Inflammatory macrophage treated with lipopolysaccharide for 1 hour (primary cell): ENCODE measurements at regions not wholly inside any gene's neighbourhood (a gene's known extent, or its start where the extent isn't known, plus 50 kb on each side); places are given as distances from the start of the nearest gene placed in this dataset.
"Not testable (repeated sequence)": the region's sequence is repeated elsewhere in the genome, so short reads cannot be mapped to it uniquely, and the experiment has no call there.

Experiments
- DNase-seq, 2 donors: peaks; one replicate each; pipeline ENCODE4 v3.0.0-alpha.2; 2020 to 2022

DNA sequence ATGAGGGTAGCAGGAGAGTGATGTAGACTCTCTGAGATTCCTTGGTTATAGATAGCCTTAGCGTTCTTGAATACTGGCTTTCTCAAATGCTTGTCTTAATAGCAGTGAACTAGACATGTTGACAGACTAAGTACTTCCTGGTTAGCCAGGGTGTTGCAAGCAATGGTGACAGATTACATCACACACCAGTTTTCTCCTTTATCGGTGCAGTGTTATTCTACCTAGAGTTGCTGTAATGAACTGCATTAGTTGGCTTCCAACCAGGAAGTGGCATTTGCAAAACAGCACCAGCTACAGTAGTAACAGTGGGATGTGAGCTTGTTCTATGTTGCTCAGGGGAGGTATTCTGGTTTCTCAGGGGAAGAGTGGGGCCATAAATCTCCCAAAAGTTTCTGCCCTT is 582.2 kb upstream of the DDX18 start:
- no peak for DNase-seq

DNA sequence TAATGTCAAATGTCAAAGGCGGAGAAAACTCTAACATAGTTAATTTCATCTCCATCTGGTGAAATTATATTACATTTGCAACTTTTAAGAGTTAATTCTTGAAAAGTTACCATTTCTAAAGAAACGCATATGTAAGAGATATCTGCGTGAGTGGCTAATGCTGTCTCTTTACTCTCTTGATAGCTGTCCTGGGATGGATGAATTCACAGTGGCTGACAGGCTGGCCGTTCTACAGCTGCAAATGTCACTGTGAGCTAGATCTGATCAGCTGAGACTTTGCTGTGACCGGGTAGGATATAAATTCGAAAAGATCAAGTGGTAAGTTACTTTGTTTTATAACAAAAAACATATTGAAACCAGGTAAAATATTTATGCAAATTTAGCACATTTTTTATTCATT is 557.1 kb upstream of the DDX18 start:
- DNase-seq = no peak

DNA sequence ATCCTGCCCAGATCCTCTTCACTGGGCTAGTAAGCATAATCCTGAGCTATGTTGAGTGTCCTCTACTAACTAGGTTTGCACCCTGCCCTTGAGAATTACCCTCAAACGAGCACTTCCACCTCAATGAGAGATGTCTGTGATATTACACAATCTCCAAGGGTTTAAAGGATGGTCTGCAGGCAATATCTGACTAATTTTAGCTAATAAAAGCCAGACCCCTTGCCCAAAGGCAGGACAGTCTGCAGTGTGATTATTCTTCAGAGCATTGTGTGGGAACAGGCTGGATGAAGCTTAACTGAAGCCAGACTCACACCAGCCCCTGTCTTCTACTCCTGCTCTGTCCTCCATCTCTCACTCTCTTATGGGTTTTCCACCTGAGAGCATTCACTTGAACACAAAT is 544.9 kb upstream of the DDX18 start:
- no peak for DNase-seq

DNA sequence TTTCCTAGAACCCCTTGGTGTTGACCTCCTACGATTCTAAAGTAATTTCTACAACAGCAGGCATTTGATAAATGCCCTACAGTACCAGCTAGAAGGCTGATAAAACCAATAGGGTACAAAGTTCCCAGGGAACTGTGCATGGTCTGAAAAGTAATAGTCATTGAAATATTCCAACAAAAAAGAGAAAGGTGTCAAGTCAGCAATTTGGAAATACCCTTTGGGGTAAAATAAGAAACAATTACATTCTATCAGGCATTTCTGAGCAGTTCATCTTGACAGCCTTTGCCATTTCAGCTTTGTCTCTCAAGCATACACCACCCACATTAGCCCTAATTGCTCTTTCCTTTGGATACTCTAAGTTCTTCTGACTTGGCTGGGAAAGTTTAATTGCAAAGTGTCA is 542.9 kb upstream of the DDX18 start:
- DNase-seq = no peak

DNA sequence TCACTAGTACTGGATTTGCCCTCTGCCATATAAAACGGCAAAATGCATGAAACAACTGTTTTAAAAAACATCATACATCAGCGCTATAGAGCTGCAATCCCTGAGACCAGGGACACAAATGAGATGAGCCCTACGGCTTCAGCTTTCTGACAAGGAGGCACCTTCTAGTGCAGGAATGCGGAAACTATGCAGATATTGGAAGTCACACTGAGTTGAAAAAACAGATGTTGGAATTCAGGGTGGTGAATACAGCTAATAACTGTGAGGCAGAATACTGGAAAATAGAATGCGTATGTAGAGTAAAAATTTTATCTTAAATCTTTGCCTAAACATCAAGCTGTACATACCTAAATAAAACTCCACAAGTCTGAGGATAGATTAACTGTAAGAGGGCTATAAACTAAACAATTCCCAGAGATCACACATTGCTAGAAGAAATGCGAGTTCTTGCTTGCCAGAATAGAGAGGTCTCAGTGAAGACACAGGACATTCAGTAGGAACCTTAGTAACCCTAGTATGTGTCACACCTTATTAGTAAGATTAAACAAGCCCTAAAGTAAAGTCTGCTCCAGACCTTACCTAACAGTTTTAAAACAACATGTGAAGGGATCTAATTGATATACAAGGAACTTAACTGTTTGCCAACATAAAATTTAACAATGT is 541.4 kb upstream of the DDX18 start:
- no peak for DNase-seq

DNA sequence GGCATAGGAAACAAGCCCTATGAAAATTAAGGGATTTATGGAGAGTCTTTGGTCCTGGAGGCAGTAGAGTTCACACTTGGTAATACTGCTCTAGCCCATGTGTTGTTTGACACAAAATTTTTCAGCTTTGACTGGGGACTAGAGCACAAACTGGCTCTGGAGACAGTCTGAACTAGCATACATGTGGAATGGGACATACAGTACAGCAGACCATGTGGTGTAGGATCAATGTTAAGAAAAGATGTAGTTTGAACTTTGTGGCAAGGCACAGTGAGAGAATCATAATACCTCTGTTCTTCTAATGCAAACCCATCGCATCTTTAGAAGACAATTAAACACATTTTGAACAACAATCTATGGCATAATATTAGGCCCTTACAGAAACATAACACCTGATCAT is 521.5 kb upstream of the DDX18 start:
- DNase-seq = no peak

DNA sequence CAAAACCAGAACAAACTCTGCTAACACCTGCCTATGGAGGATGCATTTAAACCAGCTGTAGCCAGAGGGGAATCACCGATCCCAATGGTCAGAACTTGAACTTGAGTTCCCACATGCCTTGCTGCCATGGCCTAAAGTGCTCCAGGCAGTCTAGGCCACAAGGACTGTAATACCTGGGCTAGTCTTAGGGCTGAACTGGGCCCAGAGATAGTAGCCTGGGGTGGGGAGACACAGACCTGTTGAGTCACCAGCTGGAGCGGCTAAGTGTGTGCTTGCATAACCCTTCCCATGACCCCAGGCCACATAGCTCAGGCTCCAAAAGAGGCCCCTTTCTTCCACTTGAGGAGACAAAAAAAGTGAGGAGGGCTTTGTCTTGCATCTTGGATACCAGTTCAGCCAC is 515.0 kb upstream of the DDX18 start:
- no peak for DNase-seq

DNA sequence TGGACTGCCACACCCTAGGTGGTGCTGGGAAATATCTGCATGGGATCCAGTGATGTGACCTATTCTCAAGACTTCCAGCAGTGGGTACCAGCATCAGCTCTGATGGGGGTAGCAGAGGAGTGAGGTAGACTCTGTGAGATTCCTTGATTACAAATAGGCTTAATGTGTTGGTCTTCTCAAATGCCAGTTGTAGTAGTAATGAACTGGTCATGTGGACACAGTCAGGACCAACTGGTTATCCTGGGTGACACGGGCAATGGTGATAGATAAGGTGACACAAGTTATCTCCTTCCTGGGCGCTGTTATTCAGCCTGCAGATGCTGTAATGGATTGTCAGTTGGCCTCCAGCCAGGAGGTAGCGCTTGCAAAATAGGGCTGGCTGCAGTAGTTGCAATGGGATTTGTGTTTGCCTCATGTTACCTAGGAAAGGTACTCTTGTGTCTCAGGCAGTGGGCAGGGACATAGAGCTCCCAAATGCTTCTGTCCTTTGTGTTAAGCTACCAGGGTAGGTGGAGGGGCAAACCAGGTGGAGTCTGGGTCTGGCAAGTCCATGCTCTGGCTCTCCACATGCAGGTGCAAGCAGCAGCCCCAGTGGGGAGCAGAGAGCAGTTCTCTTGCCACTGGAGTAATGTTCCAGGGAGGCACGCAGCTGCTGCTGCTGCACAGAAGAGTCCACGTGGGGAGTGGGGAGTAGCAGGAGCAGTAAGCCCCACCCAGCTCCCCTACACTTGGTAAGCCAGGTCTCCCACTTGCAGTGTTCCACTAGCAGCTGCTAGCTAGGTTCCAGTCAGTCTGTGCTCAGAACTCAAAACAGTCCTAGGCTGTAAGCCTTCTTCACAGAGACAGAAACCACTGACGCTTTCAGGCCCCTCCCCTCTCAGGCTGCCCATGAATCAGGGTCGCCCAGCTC is 505.4 kb upstream of the DDX18 start:
- no peak for DNase-seq

DNA sequence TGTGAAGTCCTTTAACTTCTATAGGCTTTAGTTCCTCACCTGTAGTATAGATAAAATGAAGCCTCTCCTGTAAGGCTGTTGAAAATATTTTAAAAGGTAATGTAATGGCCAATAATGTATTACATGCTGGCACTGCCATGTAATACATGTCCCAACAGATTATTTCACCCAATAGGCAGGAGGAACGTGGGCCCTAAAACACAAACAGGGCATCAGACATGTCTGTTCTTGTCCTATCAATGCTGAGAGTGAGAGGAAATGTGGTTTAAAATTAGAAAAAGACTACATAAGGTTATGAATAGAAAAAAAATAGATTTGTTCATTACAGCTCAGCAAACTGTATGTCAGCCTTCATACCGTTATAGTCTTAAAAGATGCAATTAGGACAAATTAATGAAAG is 492.7 kb upstream of the DDX18 start:
- DNase-seq = no peak

DNA sequence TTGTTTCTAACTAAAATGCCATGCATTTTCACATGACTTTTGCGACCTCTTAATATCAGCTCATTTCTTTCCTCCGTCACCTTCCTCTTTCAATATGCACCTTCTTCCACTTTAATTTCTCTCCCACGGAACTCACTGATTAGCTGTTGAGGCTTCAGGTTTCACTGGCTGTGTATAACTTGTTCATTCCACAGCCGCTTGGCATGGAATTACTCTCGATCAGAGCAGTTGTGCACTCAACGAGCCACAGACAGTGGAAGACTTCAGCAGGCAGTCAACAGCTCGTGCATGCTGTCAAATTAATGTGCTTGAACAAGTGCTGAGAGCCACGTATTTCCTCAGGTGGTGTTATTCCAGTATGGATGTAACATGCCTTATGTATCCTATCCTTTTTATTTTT is 491.2 kb upstream of the DDX18 start:
- no peak for DNase-seq

DNA sequence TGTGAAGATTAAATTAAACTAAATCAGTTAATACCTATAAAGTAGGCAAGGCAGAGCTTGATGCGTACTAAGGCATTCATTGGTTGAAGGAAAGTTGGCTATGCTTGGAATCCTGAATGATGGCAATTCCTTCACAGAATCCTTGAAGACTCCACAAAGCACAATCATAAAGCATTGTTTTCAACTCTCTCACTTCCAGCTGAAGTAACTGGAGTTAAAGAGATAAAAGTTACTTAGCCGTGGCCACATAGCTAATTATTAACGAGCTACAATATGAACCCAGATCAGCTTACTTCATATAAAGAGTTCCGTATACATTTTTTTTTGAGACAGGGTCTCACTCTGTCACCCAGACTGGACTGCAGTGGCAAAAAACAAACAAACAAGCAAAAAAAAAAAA is 483.9 kb upstream of the DDX18 start:
- no peak for DNase-seq

DNA sequence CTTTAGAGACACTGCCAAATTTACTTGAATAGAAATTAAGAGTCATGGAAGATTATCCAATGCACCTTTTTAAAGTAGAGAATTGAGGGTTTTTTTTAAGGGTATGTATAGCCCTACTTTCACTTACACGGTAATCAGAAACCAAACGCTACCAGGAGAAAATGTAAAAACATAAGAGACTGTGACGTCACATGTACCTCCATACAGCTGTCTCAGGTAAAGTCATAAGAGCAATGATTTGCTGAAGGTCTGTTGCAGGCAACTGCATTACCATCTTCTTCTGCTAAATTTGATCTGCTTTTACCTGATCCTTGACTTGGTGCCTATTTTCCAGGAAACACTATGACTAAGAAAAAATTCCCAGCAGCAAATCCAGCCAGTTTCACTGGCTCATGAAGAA is 478.5 kb upstream of the DDX18 start:
- DNase-seq = no peak

DNA sequence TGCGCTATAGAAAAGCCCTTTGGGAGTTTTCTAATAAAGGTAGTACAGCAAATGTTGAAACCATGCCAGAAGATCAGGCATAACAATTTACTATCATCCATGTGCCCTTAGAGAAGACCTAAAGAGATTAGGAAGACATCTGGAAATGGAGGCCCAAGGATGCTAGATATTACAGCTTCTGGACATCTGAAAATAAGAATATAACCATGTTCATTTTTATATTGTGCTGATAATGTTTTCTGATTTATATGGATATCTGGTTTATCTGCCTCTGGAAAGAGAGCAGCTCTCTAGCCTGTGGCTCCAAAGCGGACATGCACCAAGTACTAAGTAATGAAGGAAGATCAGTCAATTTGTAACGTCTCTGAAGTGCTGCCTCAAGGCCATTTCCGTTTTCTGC is 478.0 kb upstream of the DDX18 start:
- DNase-seq = no peak

DNA sequence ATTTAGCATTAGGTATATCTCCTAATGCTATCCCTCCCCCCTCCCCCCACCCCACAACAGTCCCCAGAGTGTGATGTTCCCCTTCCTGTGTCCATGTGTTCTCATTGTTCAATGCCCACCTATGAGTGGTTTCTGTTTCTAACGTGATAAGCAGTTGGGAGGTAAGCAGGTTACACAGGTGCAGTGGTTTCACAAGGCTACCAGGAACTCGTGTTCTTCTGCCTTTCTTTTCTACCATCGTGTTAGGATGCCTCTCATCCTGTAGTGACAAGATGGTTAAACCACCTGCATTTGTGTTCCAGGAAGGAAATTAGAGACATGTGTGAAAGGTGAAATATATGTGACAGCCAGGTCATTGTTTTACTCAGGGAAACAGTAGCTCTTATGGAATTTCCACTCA is 476.5 kb upstream of the DDX18 start:
- not testable (repeated sequence) for DNase-seq

DNA sequence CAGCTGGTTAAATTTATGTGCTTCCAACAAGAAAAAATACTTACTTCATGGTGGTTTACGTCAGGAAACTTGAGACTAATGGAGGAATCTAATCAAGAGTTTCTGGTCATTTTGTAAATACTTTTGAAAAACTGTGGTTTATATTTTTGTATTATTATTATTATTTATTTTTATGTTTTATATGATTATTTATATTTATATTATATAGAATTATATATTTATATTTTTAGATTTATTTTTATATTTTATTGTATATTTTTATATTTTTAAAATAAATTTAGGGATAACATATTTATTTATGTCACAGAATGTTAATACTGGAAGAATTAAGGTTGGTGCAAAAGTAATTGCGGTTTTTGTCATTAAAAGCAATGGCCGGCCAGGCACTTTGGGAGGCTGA is 474.5 kb upstream of the DDX18 start:
- no peak for DNase-seq

DNA sequence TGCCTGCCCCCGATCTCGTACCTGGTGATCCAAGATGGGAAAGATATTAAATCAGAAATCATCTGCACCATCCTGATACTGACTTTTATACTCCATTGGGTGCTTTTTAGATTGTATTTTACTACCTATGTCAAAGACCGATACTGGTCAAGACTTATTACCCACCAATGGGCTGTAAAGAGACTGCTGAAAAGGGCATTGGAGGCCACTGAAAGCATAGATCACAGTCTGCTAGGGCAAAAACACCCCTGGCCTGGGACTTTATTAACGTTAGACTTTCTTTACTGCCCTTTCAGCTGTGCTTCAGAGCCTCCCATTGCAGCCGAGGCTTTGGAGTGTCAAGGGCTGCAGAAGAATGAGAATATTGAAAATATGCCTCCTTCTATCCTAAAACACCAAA is 472.8 kb upstream of the DDX18 start:
- DNase-seq = no peak

DNA sequence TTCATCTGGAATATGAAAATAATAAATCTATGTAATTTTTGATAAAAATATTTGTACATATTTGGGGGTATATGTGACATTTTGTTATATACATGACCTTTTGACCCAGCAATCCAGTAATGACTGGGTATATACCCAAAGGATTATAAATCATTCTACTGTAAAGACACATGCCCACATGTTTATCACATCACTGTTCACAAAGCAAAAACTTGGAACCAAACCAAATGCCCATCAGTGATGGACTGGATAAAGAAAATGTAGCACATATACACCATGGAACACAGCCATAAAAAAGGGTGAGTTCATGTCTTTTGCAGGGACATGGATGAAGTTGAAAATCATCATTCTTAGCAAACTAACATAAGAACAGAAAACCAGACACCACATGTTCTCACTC is 472.1 kb upstream of the DDX18 start:
- no peak for DNase-seq

DNA sequence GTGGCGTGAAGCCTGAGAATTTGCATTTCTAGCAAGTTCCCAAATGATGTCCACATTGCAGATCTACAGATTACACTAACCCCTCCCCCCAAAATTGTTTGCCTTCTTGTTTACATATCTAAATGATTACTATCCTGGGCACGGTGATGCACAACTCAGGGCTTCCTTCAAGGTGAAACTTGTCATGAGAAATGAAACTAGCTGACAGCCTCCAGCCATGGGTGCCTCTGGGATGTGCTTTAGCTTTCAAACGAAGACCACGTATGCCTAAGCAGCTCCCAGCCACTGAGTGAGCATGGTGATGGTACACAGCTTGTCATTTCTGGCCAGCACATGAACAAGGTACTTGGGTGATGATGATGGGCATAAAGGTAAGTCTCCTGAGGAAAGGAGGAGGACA is 464.8 kb upstream of the DDX18 start:
- no peak for DNase-seq

DNA sequence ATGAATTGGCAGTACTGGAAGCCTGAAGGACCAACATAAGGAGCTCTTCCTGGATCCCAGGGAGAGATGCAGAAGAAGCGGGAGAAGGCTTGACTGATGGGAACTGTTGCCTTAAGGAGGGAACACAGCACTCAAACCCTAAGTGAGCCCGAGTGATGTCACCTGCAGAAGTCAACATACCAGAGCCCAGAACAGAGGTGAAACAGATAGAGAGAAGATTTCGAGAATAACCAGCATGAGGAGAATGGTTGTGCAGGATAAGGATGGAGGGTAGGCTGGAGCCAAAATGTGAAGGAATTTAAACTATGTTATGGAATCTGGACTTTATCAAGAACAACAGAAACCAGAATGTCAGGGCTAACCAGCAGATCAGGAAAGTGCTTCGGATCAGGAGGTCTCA is 463.1 kb upstream of the DDX18 start:
- DNase-seq = no peak

DNA sequence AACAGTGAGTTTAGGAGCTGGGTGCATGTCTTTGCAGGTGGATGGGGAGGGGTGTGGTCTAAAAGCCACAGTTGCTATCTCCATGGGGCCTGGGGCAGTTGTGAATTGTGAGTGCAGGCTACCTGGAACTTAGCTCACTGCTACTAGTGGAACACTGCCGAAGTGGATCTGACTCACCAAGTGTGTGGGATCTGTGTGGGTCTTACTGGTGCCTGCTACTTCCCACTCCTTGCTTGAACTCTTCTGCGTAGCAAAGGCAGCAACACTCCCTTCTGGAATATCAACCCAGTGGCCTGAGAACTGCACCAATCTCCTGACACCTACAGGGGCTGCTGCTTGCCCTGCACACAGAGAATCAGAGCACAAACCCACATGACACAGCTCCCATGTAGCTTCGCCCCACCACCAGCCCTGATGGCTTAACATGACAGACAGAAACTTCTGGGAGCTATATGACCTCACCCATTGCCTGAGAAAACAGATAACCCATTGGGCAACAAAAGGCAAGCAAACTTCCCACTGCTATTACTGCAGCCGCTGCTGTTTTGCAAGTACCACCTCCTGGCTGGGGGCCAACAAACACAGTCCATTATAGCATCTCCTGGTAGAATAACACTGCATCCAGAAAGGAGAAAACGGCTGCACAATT is 455.1 kb upstream of the DDX18 start:
- no peak for DNase-seq

DNA sequence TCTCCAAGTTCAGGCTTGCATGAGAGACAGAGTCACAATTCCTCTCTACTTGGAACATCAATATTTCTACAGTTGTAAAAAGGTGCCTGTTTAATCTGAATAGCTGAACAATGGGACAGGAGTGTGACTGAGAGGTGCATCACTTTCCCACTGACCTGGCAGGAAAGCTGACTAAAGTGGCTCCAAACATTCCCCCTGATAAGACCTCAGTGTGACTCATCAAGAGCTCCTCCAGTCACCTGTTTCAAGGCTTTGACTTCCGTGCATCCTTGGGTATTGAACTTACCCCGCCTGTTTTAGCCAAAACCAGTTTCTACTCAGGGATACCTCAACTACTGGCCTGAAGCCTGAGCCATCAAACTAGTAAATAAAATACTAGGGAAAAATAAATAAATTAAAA is 453.9 kb upstream of the DDX18 start:
- DNase-seq = no peak

DNA sequence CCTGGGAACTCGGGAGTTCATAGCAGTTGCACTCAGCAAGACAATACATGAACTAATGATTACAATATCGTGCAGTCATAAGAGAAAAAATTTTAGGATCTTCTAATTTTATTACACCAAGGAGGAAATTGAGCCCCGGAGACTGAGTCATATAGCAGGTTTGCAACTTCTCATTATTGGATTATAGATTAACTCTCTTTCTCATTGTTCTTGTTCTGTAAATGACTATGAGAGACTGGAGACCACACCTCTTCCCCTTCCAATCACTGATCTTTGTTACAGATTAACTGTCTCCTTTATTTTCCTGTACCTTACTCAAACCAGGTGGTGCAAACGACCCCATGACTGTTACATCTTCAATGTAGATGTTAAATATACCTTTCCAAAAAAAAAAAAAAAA is 435.8 kb upstream of the DDX18 start:
- no peak for DNase-seq

DNA sequence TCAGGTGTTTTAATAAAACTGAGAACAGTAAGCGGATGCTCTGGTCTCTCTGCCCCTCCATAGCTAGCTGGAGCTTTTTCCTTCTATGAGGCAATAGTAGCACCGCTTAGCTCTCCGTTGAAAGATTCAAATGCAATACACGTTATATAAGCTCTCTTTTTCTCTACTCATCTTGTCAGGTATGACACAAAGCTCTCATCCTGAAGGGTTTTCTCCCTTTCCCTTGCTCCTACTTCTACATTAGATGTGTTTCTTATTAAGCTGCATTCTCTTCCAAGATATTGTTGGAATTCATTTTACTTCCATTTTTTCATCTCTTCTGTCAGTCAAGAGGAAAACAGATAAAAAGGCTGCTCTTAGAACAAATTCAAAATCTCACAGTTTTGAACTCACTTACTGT is 434.6 kb upstream of the DDX18 start:
- no peak for DNase-seq

DNA sequence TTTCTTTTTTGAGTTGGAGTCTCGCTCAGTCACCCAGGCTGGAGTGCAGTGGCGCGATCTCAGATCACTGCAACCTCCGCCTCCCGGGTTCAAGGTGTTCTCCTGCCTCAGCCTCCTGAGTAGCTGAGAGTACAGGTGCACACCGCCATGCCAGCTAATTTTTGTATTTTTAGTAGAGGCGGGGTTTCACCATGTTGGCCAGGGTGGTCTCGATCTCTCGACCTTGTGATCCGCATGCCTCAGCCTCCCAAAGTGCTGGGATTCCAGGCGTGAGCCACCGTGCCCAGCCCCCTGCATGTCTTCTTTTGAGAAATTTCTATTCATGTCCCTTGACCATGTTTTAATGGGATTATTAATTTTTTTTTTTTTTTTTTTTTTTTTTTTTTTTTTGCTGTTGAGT is 430.5 kb upstream of the DDX18 start:
- DNase-seq = not testable (repeated sequence)
